ENCODE measurements at regions not wholly inside any gene's neighbourhood (a gene's known extent, or its start where the extent isn't known, plus 50 kb on each side); places are given as distances from the start of the nearest gene placed in this dataset.

DNA sequence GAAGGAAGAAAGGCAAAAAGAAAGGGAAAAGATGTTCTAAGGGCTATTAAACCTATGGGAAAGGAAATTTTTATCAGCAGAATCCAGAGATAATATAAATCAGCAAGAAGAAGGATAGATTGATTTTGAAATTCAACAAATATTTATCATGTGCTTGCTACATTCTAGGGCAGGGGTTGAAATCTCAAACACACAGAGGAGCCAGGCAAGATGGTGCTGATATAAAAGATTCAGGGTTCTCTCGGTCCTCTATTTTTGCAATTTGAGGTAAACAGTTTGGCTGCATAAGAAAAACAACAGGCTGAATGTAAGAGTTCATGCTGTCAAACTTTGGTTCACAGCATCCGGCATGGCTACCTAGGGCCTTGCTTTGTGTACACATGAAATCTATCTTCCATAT lies 109.6 kb upstream of the BMP2 start:
- no peak for DNase-seq

DNA sequence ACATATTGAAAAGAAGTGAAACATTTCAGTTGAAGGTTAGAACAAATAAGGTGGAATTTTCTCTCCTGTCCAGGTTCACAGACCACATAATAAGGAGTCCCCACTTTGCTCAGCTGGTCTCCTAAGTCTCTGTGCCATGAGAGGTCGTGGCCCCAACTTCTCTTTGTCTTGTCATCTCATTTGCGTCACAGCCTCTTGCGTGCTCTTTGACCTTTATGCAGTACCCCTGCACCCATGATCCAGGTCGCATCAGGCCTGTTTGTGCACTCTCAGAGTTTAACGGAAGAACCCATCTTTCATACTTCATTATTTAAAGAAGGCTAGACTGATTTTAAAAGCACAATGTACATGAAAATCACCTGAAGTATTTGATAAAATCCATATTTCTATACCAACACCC lies 110.4 kb upstream of the BMP2 start:
- no peak for DNase-seq

DNA sequence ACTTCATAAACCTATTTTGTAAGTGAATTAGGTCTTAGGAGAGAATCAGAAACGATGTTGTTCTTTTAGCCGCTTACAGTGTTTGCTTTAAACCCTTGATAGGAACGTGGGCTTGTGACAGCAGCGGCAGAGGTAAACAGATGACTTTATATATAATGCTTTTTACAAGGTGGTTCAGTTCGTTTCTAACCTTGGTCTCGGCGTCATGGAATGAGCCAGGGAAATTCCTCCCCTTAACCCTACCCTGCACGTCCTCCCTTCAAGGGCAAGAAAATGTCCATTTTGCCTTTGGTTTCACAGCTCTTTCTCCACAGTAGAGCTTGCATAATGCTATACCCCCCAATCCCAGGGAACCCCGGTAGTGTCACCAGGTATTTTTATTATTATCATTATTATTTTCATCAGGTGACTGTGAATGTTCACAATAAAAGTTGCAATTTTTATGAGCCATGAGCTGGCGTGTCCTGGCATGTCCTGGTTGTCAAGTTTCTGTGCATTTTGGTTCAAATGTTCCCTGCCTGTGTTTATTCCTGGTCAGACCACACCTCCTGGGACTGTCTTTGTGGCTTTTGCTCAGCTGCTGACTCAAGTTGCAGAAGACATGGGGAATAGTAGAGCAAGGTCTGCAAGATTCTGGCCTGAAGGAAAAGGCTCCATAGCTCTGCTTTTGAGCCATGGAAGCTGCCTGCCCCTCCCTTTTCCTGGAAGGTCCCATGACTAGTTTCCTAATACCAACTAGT lies 112.8 kb upstream of the BMP2 start:
- no peak for DNase-seq

DNA sequence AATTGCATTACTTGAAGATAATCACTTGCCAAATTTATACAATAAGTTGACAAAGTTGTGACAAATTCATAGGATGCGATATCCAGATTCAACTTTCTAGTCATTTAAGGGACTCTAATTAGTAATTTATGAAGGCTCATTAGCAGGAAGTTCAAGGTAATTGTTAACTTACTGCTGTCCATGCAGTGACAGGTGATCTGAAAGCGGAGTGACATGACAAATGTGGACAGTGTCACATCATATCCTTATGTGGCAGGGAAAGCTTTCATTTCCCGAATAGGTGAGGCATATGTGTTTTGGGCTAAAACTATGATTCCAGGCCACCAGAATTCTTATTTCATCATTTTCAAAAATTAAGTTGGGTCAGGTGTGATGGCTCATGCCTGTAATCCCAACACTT lies 115.9 kb upstream of the BMP2 start:
- DNase-seq: no peak

DNA sequence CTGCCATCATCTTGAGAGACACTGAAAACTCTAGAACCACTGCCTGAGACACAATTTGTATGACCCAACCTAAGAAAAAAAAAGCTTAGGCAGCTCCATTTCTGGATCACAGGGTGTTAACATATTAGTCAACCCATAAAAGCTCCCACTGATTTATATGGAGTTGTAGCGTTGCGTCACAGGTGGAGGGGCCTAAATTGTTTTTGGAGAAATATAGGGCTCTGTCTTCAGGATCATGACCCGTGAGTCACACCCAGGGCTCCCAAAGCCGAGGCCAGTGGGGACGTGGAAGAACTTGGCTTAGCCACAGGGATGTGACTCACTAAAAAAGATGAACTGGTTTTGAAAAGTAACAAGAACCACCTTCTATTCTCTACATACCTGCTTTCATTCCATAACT lies 116.5 kb upstream of the BMP2 start:
- no peak for DNase-seq

DNA sequence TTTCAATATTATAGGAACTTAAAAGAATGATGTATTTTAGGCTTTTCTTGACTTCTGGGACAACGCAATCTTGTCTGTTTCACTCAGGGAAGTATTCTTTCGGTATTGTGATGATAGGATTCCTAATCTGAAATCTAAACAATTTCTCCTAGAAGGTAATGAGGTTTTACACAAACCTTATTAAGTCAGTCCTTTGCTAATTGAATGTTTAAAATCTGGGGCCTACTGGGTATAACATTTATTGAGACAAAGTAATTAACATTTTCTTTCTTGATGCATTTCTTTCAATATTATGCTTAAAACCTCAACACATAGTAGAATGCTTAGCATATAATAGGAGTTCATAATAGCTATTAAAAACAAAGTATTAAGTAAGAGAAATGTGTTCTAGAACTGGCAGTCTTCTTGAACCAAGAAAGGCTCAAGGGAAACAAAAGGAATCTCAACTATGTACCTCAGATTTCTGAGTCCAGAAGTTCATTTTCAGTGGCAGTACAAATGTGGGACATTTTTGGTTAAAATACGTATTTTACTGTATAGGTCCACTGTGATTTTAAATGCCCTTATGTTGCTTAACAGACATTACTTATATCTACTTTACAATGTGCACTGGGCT lies 121.4 kb upstream of the BMP2 start:
- no peak for DNase-seq

DNA sequence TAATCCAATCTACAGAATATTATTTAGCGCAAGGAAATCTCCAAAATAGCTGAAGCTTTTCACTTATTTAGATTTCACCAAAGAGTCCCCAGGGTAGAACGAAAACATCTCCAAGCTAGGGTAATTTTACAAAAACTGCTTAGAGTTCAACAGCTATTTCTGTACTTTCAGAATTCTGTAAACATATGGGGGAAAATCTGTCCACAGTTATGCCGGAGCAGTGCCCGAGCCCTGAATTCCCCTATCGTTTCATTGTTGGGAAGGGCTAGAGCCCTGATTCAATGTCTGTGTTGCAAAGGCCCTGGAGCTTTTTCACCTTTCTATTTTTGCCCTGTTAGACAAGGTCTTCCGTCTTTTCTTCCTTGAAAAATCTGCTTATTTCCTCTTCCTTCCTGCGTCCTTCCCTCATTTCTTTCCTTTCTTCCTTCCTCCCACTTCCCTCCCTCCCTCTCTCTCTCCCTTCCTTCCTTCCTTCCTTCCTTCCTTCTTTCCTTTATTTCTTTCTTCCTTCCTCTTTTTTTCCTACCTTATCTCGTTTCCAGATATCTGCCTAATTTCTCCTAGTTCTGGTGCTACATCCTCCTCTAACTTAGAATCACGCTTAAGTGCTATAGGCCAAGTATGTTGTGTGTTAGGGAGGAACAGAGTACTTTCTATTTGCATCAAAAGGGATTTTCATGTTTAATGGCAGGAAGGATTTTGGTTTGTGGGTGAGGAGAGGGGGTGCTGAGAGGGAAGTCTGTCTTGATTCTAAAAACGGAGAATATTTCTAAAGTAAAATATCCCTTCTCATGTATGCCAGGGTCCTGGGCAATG lies 122.5 kb upstream of the BMP2 start:
- no peak for DNase-seq

DNA sequence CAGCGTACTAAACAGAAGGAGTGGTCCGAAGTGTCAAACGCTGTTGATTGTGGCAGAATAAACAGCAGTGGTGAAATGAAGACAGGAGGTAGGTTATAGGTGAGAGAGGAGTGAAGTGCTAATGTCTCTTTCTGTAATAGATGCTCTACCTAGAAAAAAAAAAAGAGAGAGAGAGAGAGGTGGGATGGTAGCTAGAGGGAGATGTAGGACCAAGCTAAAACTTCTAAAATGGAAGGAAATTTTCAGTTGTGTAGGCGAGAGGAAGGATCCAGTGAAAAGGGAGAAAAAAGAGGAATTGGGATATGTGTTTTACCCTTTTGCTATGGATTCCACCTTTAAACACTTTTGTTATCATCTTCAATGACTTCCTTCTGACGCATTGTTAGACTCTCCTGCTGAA lies 126.5 kb upstream of the BMP2 start:
- no peak for DNase-seq

DNA sequence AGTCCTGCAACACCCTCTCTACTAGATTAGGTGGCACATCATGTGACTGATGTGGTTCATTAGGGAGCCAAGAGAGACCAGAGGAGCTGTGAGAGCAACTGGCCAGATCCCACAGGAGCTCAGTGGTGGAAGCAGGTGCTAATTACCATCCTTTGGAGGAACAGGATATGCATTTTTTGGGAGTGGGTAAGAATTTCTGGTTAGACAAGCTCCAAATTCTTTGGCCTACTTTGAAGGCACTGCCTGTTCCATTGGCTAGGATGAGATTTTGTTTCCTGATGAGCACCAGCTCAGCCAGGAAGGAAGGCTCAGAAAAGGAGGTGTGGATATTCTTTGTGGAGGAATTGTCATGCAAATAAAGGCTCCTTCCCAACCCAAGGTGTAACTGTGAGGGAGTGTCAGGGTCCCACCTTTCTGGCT lies 130.3 kb upstream of the BMP2 start:
- DNase-seq: no peak

DNA sequence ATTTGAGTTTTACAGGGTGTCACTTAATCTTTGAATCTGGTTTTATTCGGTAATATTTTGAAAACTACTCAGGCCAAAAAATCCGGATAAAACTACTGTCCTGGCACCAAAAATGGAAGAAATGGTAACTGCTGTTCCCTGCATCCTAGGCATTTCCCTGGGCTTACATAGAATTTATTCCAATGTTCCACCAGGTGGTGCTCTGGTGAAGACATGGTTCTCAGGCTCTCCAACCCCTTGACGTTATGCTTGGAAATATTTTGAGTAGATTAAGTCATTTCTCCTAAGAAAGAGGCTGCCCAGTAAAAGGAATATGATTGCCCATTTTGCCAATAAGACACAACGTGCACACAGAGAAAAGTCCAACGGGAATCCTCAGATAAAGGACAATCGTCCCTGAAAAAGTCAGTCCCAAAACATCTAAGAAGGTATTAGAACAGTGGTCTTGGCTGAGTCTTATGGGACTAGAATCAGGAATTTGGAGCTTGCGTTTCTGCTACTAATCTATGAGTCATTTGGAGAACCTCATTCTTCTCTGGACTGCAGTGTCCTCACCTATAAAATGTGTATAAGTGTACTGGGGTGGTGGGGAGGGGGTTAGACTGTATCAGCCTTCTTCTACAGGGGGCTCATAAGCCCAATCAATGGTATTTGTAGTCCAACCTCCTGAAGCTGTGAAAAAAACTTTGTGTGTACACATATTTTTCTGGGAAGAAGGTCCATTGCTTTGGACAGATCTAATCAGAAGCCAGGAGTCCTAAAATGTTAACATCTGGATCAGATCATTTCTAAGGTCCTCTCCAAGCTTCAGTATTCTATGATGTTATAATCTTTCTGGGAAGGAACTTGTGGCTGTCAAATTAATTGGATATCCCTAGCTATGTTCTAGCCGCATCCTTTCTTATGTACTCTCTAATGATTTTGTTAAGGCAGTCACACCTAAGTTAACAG lies 131.0 kb upstream of the BMP2 start:
- DNase-seq: no peak

DNA sequence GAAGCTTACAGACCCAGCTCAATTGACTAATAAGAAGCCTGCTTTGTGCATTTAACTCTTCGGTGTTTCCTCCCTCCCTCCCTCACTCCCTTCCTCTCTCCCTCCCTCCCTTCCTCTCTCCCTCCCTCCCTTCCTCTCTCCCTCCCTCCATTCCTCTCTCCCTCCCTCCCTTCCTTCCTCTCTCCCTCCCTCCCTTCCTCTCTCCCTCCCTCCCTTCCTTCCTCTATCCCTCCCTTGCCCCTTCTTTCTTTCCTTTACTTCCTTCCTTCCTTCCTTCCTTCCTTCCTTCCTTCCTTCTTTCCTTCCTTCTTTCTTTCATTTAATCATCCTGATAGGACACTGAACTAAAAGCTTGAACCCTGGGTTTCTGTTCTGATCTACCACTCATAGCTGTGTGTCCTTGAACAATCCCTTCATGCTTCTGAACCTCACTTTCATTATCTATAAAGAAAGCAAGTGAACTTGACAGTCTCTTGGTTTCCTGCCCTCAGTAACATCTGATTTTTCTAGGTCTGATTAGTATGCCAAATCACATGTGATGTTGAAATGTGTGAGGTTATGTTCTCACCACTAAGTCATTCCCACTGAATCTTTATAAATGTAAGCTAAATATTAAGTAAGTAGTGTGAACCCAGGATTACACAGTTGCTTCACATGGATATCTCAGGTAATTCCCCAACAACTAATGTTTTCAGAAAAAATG lies 132.3 kb upstream of the BMP2 start:
- DNase-seq: no peak

DNA sequence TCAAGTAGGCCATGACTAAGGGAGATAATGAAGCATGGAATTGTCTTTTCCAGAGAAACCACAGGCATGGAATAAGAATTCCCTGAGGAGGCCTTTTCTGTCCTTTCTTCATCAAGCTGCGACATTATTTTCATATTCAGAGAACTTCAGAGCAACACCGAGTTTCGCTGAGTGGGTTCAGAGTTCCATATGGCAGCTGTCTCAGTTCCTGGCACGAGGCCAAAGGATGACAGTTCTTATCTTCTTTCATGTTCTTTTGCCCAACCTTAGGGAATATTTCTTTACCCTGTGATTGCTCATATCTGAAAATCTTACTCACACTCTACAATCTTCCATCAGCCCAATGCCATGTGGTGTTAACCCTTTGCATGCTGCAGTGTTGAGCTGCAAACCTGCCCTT lies 135.3 kb upstream of the BMP2 start:
- no peak for DNase-seq

DNA sequence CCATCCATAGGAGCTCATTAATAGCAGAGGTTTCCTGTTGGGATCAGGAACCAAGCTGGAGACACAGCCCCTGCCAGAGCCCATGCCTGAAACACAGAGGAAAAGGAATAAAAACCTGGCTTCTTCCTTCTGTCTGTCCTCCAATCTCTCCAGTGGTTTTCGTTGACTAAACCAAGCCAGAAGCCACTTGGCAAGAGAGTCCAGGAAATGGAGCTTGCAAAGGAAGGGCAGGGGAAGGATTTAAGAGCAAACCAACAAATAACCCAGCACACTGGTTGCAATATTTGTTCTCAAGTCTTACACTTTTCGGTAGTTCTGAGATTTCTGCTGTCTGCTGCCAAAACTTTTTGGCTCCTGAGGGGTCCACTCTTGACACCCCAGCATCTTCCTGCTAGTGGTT lies 137.0 kb upstream of the BMP2 start:
- no peak for DNase-seq

DNA sequence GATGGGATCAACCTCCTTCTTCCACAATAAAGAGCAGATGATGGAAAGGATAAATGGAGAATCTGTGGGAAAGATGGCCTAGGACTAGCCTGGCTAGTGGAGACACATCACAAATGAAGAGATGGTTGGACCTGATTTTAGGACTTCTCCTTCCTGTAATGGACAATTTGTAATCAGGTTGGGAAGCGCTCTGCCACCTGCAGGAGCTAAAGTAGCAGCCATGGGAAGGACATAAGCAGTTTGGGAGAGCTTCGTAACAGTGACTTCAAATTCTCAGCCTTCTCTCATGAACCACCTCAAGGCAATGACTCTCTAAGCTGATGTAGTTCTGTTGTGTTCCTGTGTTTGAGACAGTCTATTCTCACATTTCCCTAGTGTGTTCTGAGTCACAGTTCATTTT lies 137.9 kb upstream of the BMP2 start:
- DNase-seq: no peak

DNA sequence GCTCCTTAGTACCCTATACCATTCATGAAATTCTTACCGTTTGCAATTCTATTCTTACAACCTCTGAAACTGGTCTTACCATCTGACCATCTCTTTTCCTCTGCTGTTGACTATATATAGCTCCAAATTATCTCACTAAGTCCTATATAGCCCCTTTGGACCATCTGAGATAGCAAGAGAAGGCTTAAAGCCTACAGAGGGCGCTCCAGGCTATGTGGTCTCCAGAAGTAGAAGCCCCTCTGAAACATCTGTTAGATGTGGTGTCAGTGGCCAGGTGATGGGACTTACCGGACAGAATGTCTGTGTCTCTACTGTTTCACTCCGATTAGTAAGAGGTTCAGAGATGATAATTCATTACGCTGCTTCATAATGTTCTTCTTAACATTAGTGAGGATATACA lies 140.7 kb upstream of the BMP2 start:
- DNase-seq: no peak

DNA sequence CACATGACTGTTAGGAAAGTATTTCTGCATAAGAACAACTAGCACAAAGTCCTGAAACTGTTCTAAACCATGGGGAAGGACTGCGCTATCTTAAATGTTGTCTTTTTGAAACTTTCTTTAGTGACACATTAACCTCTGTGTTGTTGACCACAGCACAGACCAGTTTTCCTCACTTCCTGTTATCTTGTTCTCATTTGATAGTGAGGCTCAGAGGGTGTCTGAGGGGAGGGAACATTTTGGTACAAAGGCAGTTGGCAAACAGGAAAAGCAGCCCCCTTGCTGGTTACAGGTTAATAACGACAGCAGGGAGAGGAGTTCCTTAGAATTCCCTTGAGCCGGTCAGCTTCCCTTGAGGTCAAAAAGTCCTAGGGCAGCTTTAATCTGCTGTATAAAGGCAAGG lies 143.5 kb upstream of the BMP2 start:
- no peak for DNase-seq

DNA sequence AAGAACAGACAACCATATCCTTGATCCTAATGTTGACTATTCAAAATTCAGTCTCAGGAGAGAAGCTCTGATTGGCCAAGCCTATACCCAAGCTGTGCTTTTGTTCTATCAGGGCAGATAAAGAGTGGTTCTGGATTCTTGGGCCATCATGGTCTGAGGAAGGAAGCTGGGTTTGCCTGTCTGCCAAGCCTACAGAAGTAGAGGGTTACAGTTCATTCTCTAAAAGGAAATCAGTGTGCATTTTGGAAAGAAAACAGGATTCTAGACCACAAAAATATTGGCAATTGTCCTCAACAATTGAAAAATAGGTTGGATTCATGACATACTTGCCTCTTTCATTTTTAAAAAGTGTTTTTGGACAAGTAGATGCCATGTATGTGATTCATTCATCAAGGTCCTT lies 145.4 kb upstream of the BMP2 start:
- no peak for DNase-seq

DNA sequence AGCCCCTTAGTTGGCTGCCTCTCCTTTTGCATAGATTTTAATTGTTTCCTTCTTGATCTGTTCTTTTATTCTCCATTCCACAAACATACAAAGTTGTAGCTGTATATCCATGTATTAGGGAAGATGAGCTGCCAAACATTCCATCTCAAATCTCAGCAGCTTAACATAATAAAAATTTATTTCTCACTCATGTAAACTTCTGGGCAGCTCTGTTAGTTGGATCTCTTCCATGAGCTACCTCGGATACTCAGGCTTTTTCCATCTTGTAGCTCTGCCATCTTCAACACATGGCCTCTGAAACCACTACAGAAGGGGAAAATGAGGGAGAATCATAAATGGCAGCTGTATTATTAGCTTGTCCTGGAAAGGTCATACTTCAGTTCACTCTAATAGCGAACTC lies 149.4 kb upstream of the BMP2 start:
- no peak for DNase-seq

DNA sequence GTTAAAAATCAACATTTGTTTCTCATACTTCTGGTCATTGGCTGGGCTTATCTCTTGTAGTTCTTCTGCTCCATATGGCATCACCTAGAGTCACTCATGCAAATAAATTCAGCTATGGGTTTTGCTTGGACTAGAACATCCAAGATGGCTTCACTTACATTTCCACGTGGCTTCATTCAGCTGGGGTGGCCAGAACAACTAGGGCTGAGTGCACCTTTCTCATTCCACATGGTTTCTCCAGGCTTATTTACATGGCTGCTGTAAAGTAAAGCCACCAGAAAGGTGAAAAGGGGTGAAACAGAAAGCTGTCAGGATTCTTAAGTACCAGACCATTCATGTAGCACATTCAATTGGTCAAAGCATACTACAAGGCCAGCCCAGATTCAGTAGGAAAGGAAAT lies 151.1 kb upstream of the BMP2 start:
- no peak for DNase-seq

DNA sequence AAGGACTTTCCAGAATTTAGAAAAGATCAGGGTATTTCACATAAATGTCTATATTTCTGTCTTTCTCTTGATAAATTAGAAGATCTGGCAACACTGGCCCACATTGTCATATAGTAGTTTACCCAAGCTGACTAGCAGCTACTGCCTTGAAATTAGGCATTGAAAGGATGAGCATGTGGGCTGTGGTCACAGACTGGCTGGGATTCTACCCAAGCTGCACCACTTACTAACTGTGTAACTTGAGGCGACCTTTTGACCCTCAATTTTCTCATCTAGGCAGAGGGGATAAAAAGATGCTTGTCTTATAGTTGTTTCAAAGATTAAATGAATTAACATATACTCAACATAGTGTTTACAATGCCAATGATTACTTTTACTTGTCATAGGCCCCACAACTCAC lies 152.7 kb upstream of the BMP2 start:
- DNase-seq: no peak

DNA sequence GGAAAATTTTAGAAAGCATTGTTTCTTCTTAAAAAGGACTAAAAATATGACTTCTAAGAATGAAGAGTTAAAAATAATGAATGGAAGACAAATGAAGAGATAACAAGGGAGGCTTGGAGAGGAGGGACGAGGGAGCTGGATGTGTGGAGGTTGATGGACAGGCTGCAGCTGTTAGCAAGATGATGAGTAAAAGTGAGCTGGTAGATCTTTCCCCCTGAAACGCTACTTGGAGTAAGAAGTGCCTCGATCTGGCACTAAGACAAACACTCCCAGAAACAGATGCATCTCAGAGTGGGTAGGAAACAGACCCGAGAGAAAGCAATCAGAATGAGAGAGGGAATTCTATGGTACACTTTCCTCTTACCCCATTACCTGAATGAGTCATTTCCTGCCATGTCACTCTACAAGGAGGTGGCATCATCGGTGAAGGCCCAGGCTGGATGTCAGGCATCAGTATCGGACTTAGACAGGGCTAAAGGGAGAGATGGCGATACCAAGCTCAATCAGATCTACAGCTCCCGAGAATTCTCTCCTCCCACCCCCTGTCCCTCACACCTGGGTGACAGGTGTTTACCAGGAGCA lies 154.1 kb upstream of the BMP2 start:
- no peak for DNase-seq

DNA sequence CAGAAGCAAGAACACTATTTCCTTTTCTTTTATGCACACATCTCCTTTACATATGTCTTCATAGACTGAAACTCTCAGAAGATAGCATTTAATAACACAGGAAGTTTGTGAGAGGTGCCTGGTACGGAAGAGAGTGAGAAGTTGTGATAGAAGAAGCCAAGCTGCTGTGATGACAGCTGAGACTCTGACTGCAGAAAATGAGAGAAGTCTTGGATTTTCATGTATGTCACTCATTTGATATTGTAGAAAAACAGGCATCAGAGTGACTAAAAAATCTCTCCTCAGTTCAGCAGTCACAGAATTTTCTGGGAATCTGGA lies 154.9 kb upstream of the BMP2 start:
- no peak for DNase-seq

All from activated CD4-positive, alpha-beta T cell treated with anti-CD3 and anti-CD28 coated beads, Interleukin-2, Interleukin-6, amounts not matched to agents 100 ng/mL and 50 ng/mL, durations not matched to agents 16 hours and 8 hours (primary cell).